Breast epithelium (tissue), 3 donors: ENCODE measurements at regions not wholly inside any gene's neighbourhood (a gene's known extent, or its start where the extent isn't known, plus 50 kb on each side); places are given as distances from the start of the nearest gene placed in this dataset.

ENCODE experiments used
- POLR2A ChIP-seq: fragments of 450-650 bp; IDR thresholded peaks from one replicate; pipeline ENCODE4 v1.6.1; 2016; ENCODE audit warnings: antibody characterized with exemption, mild to moderate bottlenecking, moderate library complexity
- POLR2AphosphoS5 ChIP-seq, 3 donors: sonication (generic); formaldehyde crosslinking; IDR thresholded peaks; one replicate each; pipeline ENCODE4 v1.6.1; 2017; ENCODE audit warnings: antibody characterized with exemption in 3 of 3
- TF ChIP-seq, protein P1 (sequence below), 3 donors: fragments of 450-650 bp; IDR thresholded peaks; one replicate each; pipeline ENCODE4 v1.5.1; 2016 to 2017; ENCODE audit warnings: antibody characterized with exemption in 3 of 3, mild to moderate bottlenecking in 3 of 3, moderate library complexity in 3 of 3

DNA sequence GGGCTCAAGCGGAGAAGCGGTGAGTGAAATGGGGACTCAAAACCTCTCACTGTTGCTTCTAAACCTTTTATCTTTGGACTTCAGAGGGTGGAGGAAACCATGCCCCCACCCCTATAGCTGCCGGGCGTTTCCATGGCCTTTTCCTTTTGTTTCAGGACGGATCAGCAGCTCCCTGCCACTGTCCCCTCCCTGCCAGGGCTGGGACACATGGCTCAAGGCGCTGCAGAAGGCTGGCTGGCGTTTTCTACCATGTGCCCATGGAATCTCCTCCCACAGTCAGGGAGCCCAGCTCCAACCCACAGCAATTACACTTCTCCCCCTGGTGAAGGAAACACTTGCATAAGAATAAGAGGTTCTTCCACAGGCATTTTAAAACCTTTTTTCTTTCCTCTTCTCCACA, 812.7 kb downstream of the PLA2G4A start:
- TF ChIP-seq, protein P1, sequence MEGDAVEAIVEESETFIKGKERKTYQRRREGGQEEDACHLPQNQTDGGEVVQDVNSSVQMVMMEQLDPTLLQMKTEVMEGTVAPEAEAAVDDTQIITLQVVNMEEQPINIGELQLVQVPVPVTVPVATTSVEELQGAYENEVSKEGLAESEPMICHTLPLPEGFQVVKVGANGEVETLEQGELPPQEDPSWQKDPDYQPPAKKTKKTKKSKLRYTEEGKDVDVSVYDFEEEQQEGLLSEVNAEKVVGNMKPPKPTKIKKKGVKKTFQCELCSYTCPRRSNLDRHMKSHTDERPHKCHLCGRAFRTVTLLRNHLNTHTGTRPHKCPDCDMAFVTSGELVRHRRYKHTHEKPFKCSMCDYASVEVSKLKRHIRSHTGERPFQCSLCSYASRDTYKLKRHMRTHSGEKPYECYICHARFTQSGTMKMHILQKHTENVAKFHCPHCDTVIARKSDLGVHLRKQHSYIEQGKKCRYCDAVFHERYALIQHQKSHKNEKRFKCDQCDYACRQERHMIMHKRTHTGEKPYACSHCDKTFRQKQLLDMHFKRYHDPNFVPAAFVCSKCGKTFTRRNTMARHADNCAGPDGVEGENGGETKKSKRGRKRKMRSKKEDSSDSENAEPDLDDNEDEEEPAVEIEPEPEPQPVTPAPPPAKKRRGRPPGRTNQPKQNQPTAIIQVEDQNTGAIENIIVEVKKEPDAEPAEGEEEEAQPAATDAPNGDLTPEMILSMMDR (IDR thresholded peaks at IDR 0.05): no peak
- TF ChIP-seq POLR2A: no peak
- TF ChIP-seq POLR2AphosphoS5 (IDR thresholded peaks at IDR 0.05): no peak
